ENCODE measurements at regions not wholly inside any gene's neighbourhood (a gene's known extent, or its start where the extent isn't known, plus 50 kb on each side); places are given as distances from the start of the nearest gene placed in this dataset.

GRCh38 chrX:40195368-40195767 lies 97.6 kb upstream of the BCOR start:
- Mint-ChIP-seq H3K4me3 (no peak overlapping the region), H3K27me3 (no peaks in the 10 kb centered on the region), H3K9me3 (ENCODE audit: insufficient read depth) (no peaks in the 10 kb centered on the region), H3K27ac (no peak overlapping the region), H3K4me1 (no peaks in the 10 kb centered on the region)
- H3K4me3 ChIP-seq (ENCODE audit: control extremely low read depth in 1 of 5, extremely low read depth in 1 of 5, insufficient read depth in 1 of 5, low read depth in 2 of 5, low read length in 4 of 5): no peak overlapping the region
- no CpG with 5 or more reads among the region's 1 CpG for WGBS (ENCODE audit: insufficient coverage)
- H3K4me2 ChIP-seq (replicated peaks; ENCODE audit: low read depth, low read length, poor library complexity, severe bottlenecking): no peak overlapping the region
- no peaks in the 10 kb centered on the region for H3K9me3 ChIP-seq (ENCODE audit: control extremely low read depth in 1 of 3, control insufficient read depth in 2 of 3, insufficient read depth in 1 of 3, low read length in 2 of 3)
- H3K4me1 ChIP-seq (ENCODE audit: control insufficient read depth in 2 of 2, insufficient read depth in 2 of 2, low read length in 2 of 2): no peaks in the 10 kb centered on the region
- ChIA-PET POLR2A (no interaction called here), CTCF (interaction anchor here (0.6 kb wide), 1 partner anchor 81 kb away, joined by 4 read pairs; no protein-coding TSS in a partner anchor)
- no peaks in the 10 kb centered on the region for H3K79me2 ChIP-seq (ENCODE audit: control insufficient read depth, insufficient read depth, low read length)
- no peaks in the 10 kb centered on the region for H3K36me3 ChIP-seq (replicated peaks in 1 of 2; ENCODE audit: control extremely low read depth in 1 of 2, control insufficient read depth in 1 of 2, extremely low read depth in 1 of 2, insufficient read depth in 2 of 2, low read length in 1 of 2)
- TF ChIP-seq EZH2 (IDR thresholded peaks at IDR 0.05; ENCODE audit: borderline replicate concordance, insufficient read depth, low read depth, low read length, poor library complexity, severe bottlenecking) (no peak), CTCF (IDR thresholded peaks at IDR 0.05) (no peak)
- no peak overlapping the region for H3K9ac ChIP-seq (ENCODE audit: low read length)
- no peaks in the 10 kb centered on the region for H4K20me1 ChIP-seq (ENCODE audit: control insufficient read depth, insufficient read depth, low read length, poor library complexity, severe bottlenecking)
- H2AFZ ChIP-seq (ENCODE audit: insufficient read depth, low read depth, low read length, poor library complexity, severe bottlenecking): no peak overlapping the region
- intact Hi-C loops (cut with micrococcal nuclease): no loop called here
- H3K27me3 ChIP-seq (replicated peaks in 1 of 4; ENCODE audit: control extremely low read depth in 1 of 4, control insufficient read depth in 3 of 4, insufficient read depth in 4 of 4, low read length in 3 of 4): no peaks in the 10 kb centered on the region
- ATAC-seq (ENCODE audit: low read depth) (no peak), DNase-seq (no peak)
- no peak overlapping the region for H3K27ac ChIP-seq (ENCODE audit: low read length in 2 of 2)

DNA sequence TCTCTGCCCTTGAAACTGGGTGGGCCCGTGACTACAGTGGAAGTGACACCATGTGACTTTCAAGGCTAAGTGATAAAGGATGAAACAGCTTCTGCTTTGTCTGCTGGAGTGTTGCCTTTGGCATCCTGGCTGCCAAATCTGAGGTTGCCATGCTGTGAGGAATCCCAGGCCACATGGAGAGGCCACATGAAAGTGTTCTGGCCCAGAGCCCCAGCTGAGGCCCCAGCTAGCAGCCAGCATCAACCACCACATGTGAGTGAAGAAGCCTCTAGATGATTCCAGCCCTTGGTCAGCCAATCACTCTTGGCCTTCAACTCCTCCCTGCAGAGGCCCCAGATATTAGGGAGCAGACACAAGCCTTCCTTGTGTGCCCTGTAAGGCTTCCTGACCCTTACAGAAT lies 94.4 kb upstream of the BCOR start:
- 67% methylated on average over 1 of the region's 1 CpG for WGBS (ENCODE audit: insufficient coverage)
- Mint-ChIP-seq H3K9me3 (ENCODE audit: insufficient read depth) (no peaks in the 10 kb centered on the region), H3K4me3 (no peak overlapping the region), H3K4me1 (peaks cover 7% of the 10 kb centered on the region), H3K27me3 (no peaks in the 10 kb centered on the region), H3K27ac (no peak overlapping the region)
- DNase-seq (no peak), ATAC-seq (ENCODE audit: low read depth) (no peak)
- Histone ChIP-seq H3K4me1 (ENCODE audit: control insufficient read depth in 2 of 2, insufficient read depth in 2 of 2, low read length in 2 of 2) (no peaks in the 10 kb centered on the region), H4K20me1 (ENCODE audit: control insufficient read depth, insufficient read depth, low read length, poor library complexity, severe bottlenecking) (no peaks in the 10 kb centered on the region), H2AFZ (ENCODE audit: insufficient read depth, low read depth, low read length, poor library complexity, severe bottlenecking) (no peak overlapping the region), H3K4me3 (ENCODE audit: control extremely low read depth in 1 of 5, extremely low read depth in 1 of 5, insufficient read depth in 1 of 5, low read depth in 2 of 5, low read length in 4 of 5) (no peak overlapping the region), H3K27ac (ENCODE audit: low read length in 2 of 2) (no peak overlapping the region), H3K4me2 (replicated peaks; ENCODE audit: low read depth, low read length, poor library complexity, severe bottlenecking) (no peak overlapping the region), H3K27me3 (replicated peaks in 1 of 4; ENCODE audit: control extremely low read depth in 1 of 4, control insufficient read depth in 3 of 4, insufficient read depth in 4 of 4, low read length in 3 of 4) (no peaks in the 10 kb centered on the region), H3K9ac (ENCODE audit: low read length) (no peak overlapping the region), H3K79me2 (ENCODE audit: control insufficient read depth, insufficient read depth, low read length) (no peaks in the 10 kb centered on the region), H3K36me3 (replicated peaks in 1 of 2; ENCODE audit: control extremely low read depth in 1 of 2, control insufficient read depth in 1 of 2, extremely low read depth in 1 of 2, insufficient read depth in 2 of 2, low read length in 1 of 2) (no peaks in the 10 kb centered on the region), H3K9me3 (ENCODE audit: control extremely low read depth in 1 of 3, control insufficient read depth in 2 of 3, insufficient read depth in 1 of 3, low read length in 2 of 3) (no peaks in the 10 kb centered on the region)
- intact Hi-C loops (cut with micrococcal nuclease): no loop called here
- ChIA-PET CTCF (no interaction called here), POLR2A (no interaction called here)
- no peak for TF ChIP-seq EZH2 (IDR thresholded peaks at IDR 0.05; ENCODE audit: borderline replicate concordance, insufficient read depth, low read depth, low read length, poor library complexity, severe bottlenecking)
- TF ChIP-seq CTCF (IDR thresholded peaks at IDR 0.05): no peak
